HCT116 (cell line): ENCODE measurements at regions not wholly inside any gene's neighbourhood (a gene's known extent, or its start where the extent isn't known, plus 50 kb on each side); places are given as distances from the start of the nearest gene placed in this dataset.

Experiments
- CTCF ChIP-seq, 3 experiments: fragments of 200-600 bp in 1 of 3; sonication (generic) in 1 of 3; IDR thresholded peaks in 2 of 3; conservative IDR thresholded peaks in 1 of 3; 2 replicates each; pipeline ENCODE4 v1.5.1; 2012 to 2017; ENCODE audit warnings: low read depth in 2 of 3, low read length in 2 of 3, antibody characterized with exemption in 1 of 3, borderline replicate concordance in 1 of 3, control low read depth in 1 of 3, mild to moderate bottlenecking in 1 of 3, mixed read lengths in 1 of 3, mixed run types in 1 of 3, moderate library complexity in 1 of 3; ENCODE audit not compliant: insufficient read depth in 1 of 3
- EZH2 ChIP-seq: fragments of 200-600 bp; sonication (generic); IDR thresholded peaks from 2 replicates; pipeline ENCODE4 v1.6.1; 2017; ENCODE audit warnings: antibody characterized with exemption, mixed run types
- TCF7L2 ChIP-seq: IDR thresholded peaks from 2 replicates; pipeline ENCODE4 v1.7.0; 2011; ENCODE audit warnings: borderline replicate concordance, inconsistent platforms; ENCODE audit not compliant: insufficient read depth, insufficient read length; ENCODE audit errors: extremely low read depth
- YY1 ChIP-seq: IDR thresholded peaks from 2 replicates; pipeline ENCODE4 v1.6.1; 2011; ENCODE audit warnings: low read length, low read depth, moderate library complexity, mild to moderate bottlenecking; ENCODE audit not compliant: insufficient replicate concordance; ENCODE audit errors: extremely low read depth

- TF ChIP-seq EZH2: no peak
- no peak for TF ChIP-seq CTCF (IDR thresholded peaks at IDR 0.05 in 2 of 3, conservative IDR thresholded peaks at IDR 0.05 in 1 of 3; ENCODE audit: borderline replicate concordance in 1 of 3, insufficient read depth in 1 of 3, low read depth in 2 of 3, low read length in 2 of 3)
- no peak for TF ChIP-seq YY1
- no peak for TF ChIP-seq TCF7L2
Observed at GRCh38 chr20:63079971-63080370, 73.2 kb upstream of the BHLHE23 start.
